NCI-H1930 (cell line): ENCODE measurements at regions not wholly inside any gene's neighbourhood (a gene's known extent, or its start where the extent isn't known, plus 50 kb on each side); places are given as distances from the start of the nearest gene placed in this dataset.

Experiments used
- DNase-seq, 2 experiments: peaks; one replicate each; lab custom pipeline; 2025; lab: John Stamatoyannopoulos, UW

- DNase-seq: no peak
Measured at GRCh38 chr16:17643935-17644334, 173.2 kb upstream of the XYLT1 start.

- no peak for DNase-seq
Measured at GRCh38 chr16:17641990-17642389, 171.2 kb upstream of the XYLT1 start.

- DNase-seq: no peak
Measured at GRCh38 chr16:17638134-17638533, 167.4 kb upstream of the XYLT1 start.

GRCh38 chr16:17635183-17635582 is 164.4 kb upstream of the XYLT1 start:
- DNase-seq: no peak

GRCh38 chr16:17633181-17633951 is 162.6 kb upstream of the XYLT1 start:
- no peak for DNase-seq

- no peak for DNase-seq
Measured at GRCh38 chr16:17632667-17633066, 161.9 kb upstream of the XYLT1 start.

- no peak for DNase-seq
Measured at GRCh38 chr16:17629936-17630335, 159.2 kb upstream of the XYLT1 start.

GRCh38 chr16:17628983-17629382 is 158.2 kb upstream of the XYLT1 start:
- no peak for DNase-seq

- no peak for DNase-seq
Measured at GRCh38 chr16:17622366-17622765, 151.6 kb upstream of the XYLT1 start.

GRCh38 chr16:17619261-17619660 is 148.5 kb upstream of the XYLT1 start:
- DNase-seq: no peak

- DNase-seq: no peak
Measured at GRCh38 chr16:17617021-17617552, 146.3 kb upstream of the XYLT1 start.

GRCh38 chr16:17612336-17612735 is 141.6 kb upstream of the XYLT1 start:
- DNase-seq: no peak

GRCh38 chr16:17607609-17608008 is 136.8 kb upstream of the XYLT1 start:
- DNase-seq: no peak

- no peak for DNase-seq
Measured at GRCh38 chr16:17607075-17607509, 136.3 kb upstream of the XYLT1 start.

- no peak for DNase-seq
Measured at GRCh38 chr16:17606460-17606859, 135.7 kb upstream of the XYLT1 start.

- no peak for DNase-seq
Measured at GRCh38 chr16:17605784-17606183, 135.0 kb upstream of the XYLT1 start.

- DNase-seq: no peak
Measured at GRCh38 chr16:17603626-17604025, 132.9 kb upstream of the XYLT1 start.

- no peak for DNase-seq
Measured at GRCh38 chr16:17602678-17603077, 131.9 kb upstream of the XYLT1 start.

GRCh38 chr16:17598968-17599367 is 128.2 kb upstream of the XYLT1 start:
- no peak for DNase-seq

GRCh38 chr16:17591655-17592405 is 121.1 kb upstream of the XYLT1 start:
- no peak for DNase-seq

- no peak for DNase-seq
Measured at GRCh38 chr16:17590711-17591654, 120.2 kb upstream of the XYLT1 start.

- DNase-seq: no peak
Measured at GRCh38 chr16:17589898-17590297, 119.1 kb upstream of the XYLT1 start.
